GM21576 (cell line): ENCODE measurements at regions not wholly inside any gene's neighbourhood (a gene's known extent, or its start where the extent isn't known, plus 50 kb on each side); places are given as distances from the start of the nearest gene placed in this dataset.

ENCODE experiments used
- ATAC-seq: cut with Tn5 transposase; IDR thresholded peaks from one replicate; pipeline ENCODE4 v1.9.1; 2021; ENCODE audit warnings: mild to moderate bottlenecking, moderate library complexity; ENCODE audit not compliant: unreplicated experiment

GRCh38 chr3:25073423-25073822, 354.6 kb upstream of the RARB start:
- ATAC-seq = no peak

GRCh38 chr3:25074149-25074548, 353.9 kb upstream of the RARB start:
- no peak for ATAC-seq

GRCh38 chr3:25080461-25080860, 347.6 kb upstream of the RARB start:
- no peak for ATAC-seq

GRCh38 chr3:25084016-25084415, 344.0 kb upstream of the RARB start:
- ATAC-seq = no peak

GRCh38 chr3:25086721-25087120, 341.3 kb upstream of the RARB start:
- ATAC-seq = no peak

GRCh38 chr3:25088284-25088683, 339.8 kb upstream of the RARB start:
- no peak for ATAC-seq

- ATAC-seq = no peak
These were observed 337.2 kb upstream of the RARB start for GRCh38 chr3:25090698-25091453.

- ATAC-seq = no peak
These were observed 336.1 kb upstream of the RARB start for GRCh38 chr3:25091934-25092333.

- no peak for ATAC-seq
These were observed 333.0 kb upstream of the RARB start for GRCh38 chr3:25094932-25095685.

GRCh38 chr3:25096536-25096935, 331.5 kb upstream of the RARB start:
- no peak for ATAC-seq

GRCh38 chr3:25097023-25097422, 331.0 kb upstream of the RARB start:
- no peak for ATAC-seq

GRCh38 chr3:25099666-25100065, 328.4 kb upstream of the RARB start:
- ATAC-seq = no peak

GRCh38 chr3:25103391-25103790, 324.7 kb upstream of the RARB start:
- no peak for ATAC-seq

- no peak for ATAC-seq
These were observed 320.0 kb upstream of the RARB start for GRCh38 chr3:25107918-25108617.

GRCh38 chr3:25110642-25111041, 317.4 kb upstream of the RARB start:
- no peak for ATAC-seq

GRCh38 chr3:25113891-25114290, 314.2 kb upstream of the RARB start:
- ATAC-seq = no peak

- no peak for ATAC-seq
These were observed 313.5 kb upstream of the RARB start for GRCh38 chr3:25114532-25114931.

- ATAC-seq = no peak
These were observed 311.0 kb upstream of the RARB start for GRCh38 chr3:25117005-25117593.

- no peak for ATAC-seq
These were observed 308.4 kb upstream of the RARB start for GRCh38 chr3:25119682-25120081.

GRCh38 chr3:25120665-25121064, 307.4 kb upstream of the RARB start:
- no peak for ATAC-seq

GRCh38 chr3:25125201-25125600, 302.9 kb upstream of the RARB start:
- no peak for ATAC-seq
